ENCODE measurements at regions not wholly inside any gene's neighbourhood (a gene's known extent, or its start where the extent isn't known, plus 50 kb on each side); places are given as distances from the start of the nearest gene placed in this dataset.
A peak's percentile ranks its signal among the peaks of the same experiment; 100 is the strongest.

- no peak for DNase-seq
These were observed 124.8 kb upstream of the NECTIN1 start for GRCh38 chr11:119853581-119854360.

GRCh38 chr11:119852741-119853140 lies 123.7 kb upstream of the NECTIN1 start:
- DNase-seq, result no peak

- no peak for DNase-seq
These were observed 121.9 kb upstream of the NECTIN1 start for GRCh38 chr11:119850822-119851409.

GRCh38 chr11:119849872-119850271 lies 120.9 kb upstream of the NECTIN1 start:
- no peak for DNase-seq

GRCh38 chr11:119847853-119848252 lies 118.9 kb upstream of the NECTIN1 start:
- no peak for DNase-seq

- DNase-seq, result no peak
These were observed 117.4 kb upstream of the NECTIN1 start for GRCh38 chr11:119846374-119846773.

- no peak for DNase-seq
These were observed 116.8 kb upstream of the NECTIN1 start for GRCh38 chr11:119845756-119846155.

GRCh38 chr11:119845305-119845704 lies 116.3 kb upstream of the NECTIN1 start:
- no peak for DNase-seq

GRCh38 chr11:119844808-119845207 lies 115.8 kb upstream of the NECTIN1 start:
- DNase-seq, result no peak

GRCh38 chr11:119843877-119844276 lies 114.9 kb upstream of the NECTIN1 start:
- DNase-seq, result no peak

GRCh38 chr11:119842731-119843130 lies 113.7 kb upstream of the NECTIN1 start:
- no peak for DNase-seq

- DNase-seq, result no peak
These were observed 110.6 kb upstream of the NECTIN1 start for GRCh38 chr11:119839476-119840133.

- no peak for DNase-seq
These were observed 106.8 kb upstream of the NECTIN1 start for GRCh38 chr11:119835753-119836152.

- peak; percentile 54 for DNase-seq
These were observed 103.4 kb upstream of the NECTIN1 start for GRCh38 chr11:119832202-119832935.

GRCh38 chr11:119831011-119831410 lies 102.0 kb upstream of the NECTIN1 start:
- no peak for DNase-seq

- no peak for DNase-seq
These were observed 101.4 kb upstream of the NECTIN1 start for GRCh38 chr11:119830400-119830799.

- DNase-seq, result no peak
These were observed 100.4 kb upstream of the NECTIN1 start for GRCh38 chr11:119829402-119829801.

GRCh38 chr11:119828819-119829218 lies 99.8 kb upstream of the NECTIN1 start:
- DNase-seq, result no peak

- no peak for DNase-seq
These were observed 99.0 kb upstream of the NECTIN1 start for GRCh38 chr11:119828006-119828405.

GRCh38 chr11:119827113-119827512 lies 98.1 kb upstream of the NECTIN1 start:
- no peak for DNase-seq

- no peak for DNase-seq
These were observed 94.1 kb upstream of the NECTIN1 start for GRCh38 chr11:119823077-119823476.

GRCh38 chr11:119816660-119817059 lies 87.7 kb upstream of the NECTIN1 start:
- DNase-seq, result no peak

- no peak for DNase-seq
These were observed 85.8 kb upstream of the NECTIN1 start for GRCh38 chr11:119814766-119815165.
